CD14-positive monocyte (primary cell): ENCODE measurements at regions not wholly inside any gene's neighbourhood (a gene's known extent, or its start where the extent isn't known, plus 50 kb on each side); places are given as distances from the start of the nearest gene placed in this dataset.

ENCODE experiments used
- DNase-seq, 3 donors: peaks; one replicate each; pipeline ENCODE4 v3.0.0-alpha.2; 2011 to 2022
- H2AFZ ChIP-seq: 2 replicates; pipeline ENCODE4 v1.6.0; 2012; ENCODE audit warnings: mild to moderate bottlenecking, low read depth, low read length, inconsistent platforms; ENCODE audit not compliant: insufficient read depth, poor library complexity, severe bottlenecking
- H3K27ac ChIP-seq, 2 donors: 1 replicate in 1 of 2; 2 replicates in 1 of 2; pipeline ENCODE4 v1.5.1; 2012 to 2013; ENCODE audit warnings: low read length in 2 of 2, control low read depth in 1 of 2, inconsistent platforms in 1 of 2, low read depth in 1 of 2, mild to moderate bottlenecking in 1 of 2
- H3K27me3 ChIP-seq, 2 donors: one replicate each; pipeline versions ENCODE4 v1.6.0 to v1.6.1; 2011 to 2013; ENCODE audit warnings: low read length in 2 of 2; ENCODE audit not compliant: control insufficient read depth in 2 of 2, insufficient read depth in 2 of 2
- H3K36me3 ChIP-seq, 2 donors: replicated peaks in 1 of 2; 1 replicate in 1 of 2; 2 replicates in 1 of 2; pipeline versions ENCODE4 v1.5.1 to v1.6.1; 2012 to 2013; ENCODE audit warnings: low read length in 2 of 2, control low read depth in 1 of 2, inconsistent platforms in 1 of 2, mild to moderate bottlenecking in 1 of 2; ENCODE audit not compliant: insufficient read depth in 2 of 2, control insufficient read depth in 1 of 2
- H3K4me1 ChIP-seq, 2 donors: 1 replicate in 1 of 2; 2 replicates in 1 of 2; pipeline versions ENCODE4 v1.5.1 to v1.6.1; 2012 to 2013; ENCODE audit warnings: low read length in 2 of 2, control low read depth in 1 of 2, inconsistent platforms in 1 of 2, mild to moderate bottlenecking in 1 of 2, moderate library complexity in 1 of 2; ENCODE audit not compliant: insufficient read depth in 2 of 2, control insufficient read depth in 1 of 2
- H3K4me2 ChIP-seq: replicated peaks from 2 replicates; pipeline ENCODE3; 2012; ENCODE audit warnings: low read length, moderate library complexity, mild to moderate bottlenecking; ENCODE audit not compliant: poor library complexity, severe bottlenecking; ENCODE audit errors: extremely low read depth
- H3K4me3 ChIP-seq, 3 experiments: fragments of 200-600 bp in 1 of 3; sonication (generic) in 1 of 3; replicated peaks in 1 of 3; 1 replicate in 2 of 3; 2 replicates in 1 of 3; pipeline ENCODE4 v1.5.1; 2011 to 2013; ENCODE audit warnings: low read length in 3 of 3, mild to moderate bottlenecking in 3 of 3, control low read depth in 2 of 3, low read depth in 2 of 3, inconsistent platforms in 1 of 3, moderate library complexity in 1 of 3
- H3K79me2 ChIP-seq: 2 replicates; pipeline ENCODE4 v1.6.0; 2012; ENCODE audit warnings: mild to moderate bottlenecking, control low read depth, inconsistent platforms, low read length, moderate library complexity; ENCODE audit not compliant: insufficient read depth
- H3K9ac ChIP-seq: 2 replicates; pipeline ENCODE4 v1.6.0; 2017; ENCODE audit warnings: low read length, mild to moderate bottlenecking; ENCODE audit not compliant: insufficient read depth, poor library complexity, severe bottlenecking
- H3K9me3 ChIP-seq, 2 donors: replicated peaks in 1 of 2; 1 replicate in 1 of 2; 2 replicates in 1 of 2; pipeline versions ENCODE4 v1.5.1 to v1.6.1; 2012 to 2013; ENCODE audit warnings: low read length in 2 of 2, control low read depth in 1 of 2; ENCODE audit not compliant: control insufficient read depth in 1 of 2, insufficient read depth in 1 of 2
- H4K20me1 ChIP-seq: 2 replicates; pipeline ENCODE4 v1.6.0; 2012; ENCODE audit warnings: mild to moderate bottlenecking, low read length, control low read depth, moderate library complexity; ENCODE audit not compliant: insufficient read depth
- H3K27ac Mint-ChIP-seq, 7 donors: one replicate each; pipeline ENCODE4 v1.8.0; 2020; ENCODE audit warnings: mild to moderate bottlenecking in 7 of 7, mixed read lengths in 7 of 7, moderate library complexity in 6 of 7, inconsistent platforms in 2 of 7
- H3K27me3 Mint-ChIP-seq, 3 donors: one replicate each; pipeline ENCODE4 v1.8.0; 2021 to 2022; ENCODE audit warnings: low read depth in 3 of 3, mild to moderate bottlenecking in 3 of 3, mixed read lengths in 3 of 3, moderate library complexity in 3 of 3, inconsistent platforms in 1 of 3
- H3K36me3 Mint-ChIP-seq, 2 donors: one replicate each; pipeline ENCODE4 v1.8.0; 2020; ENCODE audit warnings: mixed read lengths in 2 of 2, inconsistent platforms in 1 of 2, mild to moderate bottlenecking in 1 of 2
- H3K4me1 Mint-ChIP-seq: one replicate; pipeline ENCODE4 v1.8.0; 2020; ENCODE audit warnings: mild to moderate bottlenecking, mixed read lengths
- H3K4me3 Mint-ChIP-seq, 2 donors: one replicate each; pipeline ENCODE4 v1.8.0; 2020; ENCODE audit warnings: mild to moderate bottlenecking in 2 of 2, mixed read lengths in 2 of 2, moderate library complexity in 1 of 2
- H3K9me3 Mint-ChIP-seq, 7 donors: one replicate each; pipeline ENCODE4 v1.8.0; 2020 to 2022; ENCODE audit warnings: mixed read lengths in 7 of 7, mild to moderate bottlenecking in 6 of 7, moderate library complexity in 6 of 7, inconsistent platforms in 2 of 7
- WGBS: methylation state at CpG from one replicate; pipeline ENCODE4 v1.1.5; 2013; ENCODE audit warnings: missing lambda C conversion rate; ENCODE audit not compliant: insufficient coverage; 5-methylcytosine and 5-hydroxymethylcytosine counted together
- intact Hi-C, 2 donors: fragments of 100-400 bp; cut with micrococcal nuclease; formaldehyde crosslinking; loops; one replicate each; pipeline versions ENCODE4 v1.15.0 to v1.15.1; 2023
- TF ChIP-seq, protein P1 (sequence below): fragments of 200-600 bp; IDR thresholded peaks from one replicate; pipeline ENCODE4 v1.8.0; 2022; ENCODE audit warnings: antibody characterized with exemption, mild to moderate bottlenecking

DNA sequence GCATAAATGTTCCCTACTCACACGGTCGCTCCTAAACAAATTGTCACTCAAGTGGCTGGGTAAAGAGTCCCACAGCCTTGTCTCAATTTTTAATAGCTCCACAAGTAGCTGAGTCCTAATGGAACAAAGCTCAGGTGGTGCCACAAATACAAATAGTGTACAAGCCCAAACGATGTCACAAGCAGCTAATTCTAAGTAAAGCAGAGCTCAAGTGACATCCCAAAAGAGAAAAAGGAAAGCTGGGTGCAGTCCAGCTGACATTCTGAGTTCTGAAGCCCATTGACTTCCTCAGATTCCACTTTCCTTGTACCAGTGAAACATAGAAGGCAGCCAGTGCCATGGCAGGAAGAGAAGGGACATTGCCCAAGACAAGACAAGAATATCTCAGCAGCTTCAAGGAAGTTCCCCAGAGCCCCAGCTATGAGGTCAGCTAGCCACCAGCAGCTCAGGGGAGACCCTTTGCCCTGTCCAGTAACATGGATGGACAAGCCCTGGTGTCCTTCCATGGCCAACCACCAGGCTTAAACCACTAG, 231.2 kb upstream of the SGCD start:
- H3K27me3 ChIP-seq = no peaks in the 10 kb centered on the region
- H3K27ac ChIP-seq = no peak overlapping the region
- peaks cover 19 to 25% of the 10 kb centered on the region in 2 donors for H3K9me3 ChIP-seq
- no peak for DNase-seq
- H3K4me1 Mint-ChIP-seq = no peaks in the 10 kb centered on the region
- 100% methylated on average over 1 of the region's 3 CpGs for WGBS
- no peaks in the 10 kb centered on the region for H3K4me1 ChIP-seq
- no peaks in the 10 kb centered on the region for H4K20me1 ChIP-seq
- H3K4me3 Mint-ChIP-seq = no peak overlapping the region
- H3K27ac Mint-ChIP-seq = no peak overlapping the region
- no peaks in the 10 kb centered on the region for H3K79me2 ChIP-seq
- TF ChIP-seq, protein P1, sequence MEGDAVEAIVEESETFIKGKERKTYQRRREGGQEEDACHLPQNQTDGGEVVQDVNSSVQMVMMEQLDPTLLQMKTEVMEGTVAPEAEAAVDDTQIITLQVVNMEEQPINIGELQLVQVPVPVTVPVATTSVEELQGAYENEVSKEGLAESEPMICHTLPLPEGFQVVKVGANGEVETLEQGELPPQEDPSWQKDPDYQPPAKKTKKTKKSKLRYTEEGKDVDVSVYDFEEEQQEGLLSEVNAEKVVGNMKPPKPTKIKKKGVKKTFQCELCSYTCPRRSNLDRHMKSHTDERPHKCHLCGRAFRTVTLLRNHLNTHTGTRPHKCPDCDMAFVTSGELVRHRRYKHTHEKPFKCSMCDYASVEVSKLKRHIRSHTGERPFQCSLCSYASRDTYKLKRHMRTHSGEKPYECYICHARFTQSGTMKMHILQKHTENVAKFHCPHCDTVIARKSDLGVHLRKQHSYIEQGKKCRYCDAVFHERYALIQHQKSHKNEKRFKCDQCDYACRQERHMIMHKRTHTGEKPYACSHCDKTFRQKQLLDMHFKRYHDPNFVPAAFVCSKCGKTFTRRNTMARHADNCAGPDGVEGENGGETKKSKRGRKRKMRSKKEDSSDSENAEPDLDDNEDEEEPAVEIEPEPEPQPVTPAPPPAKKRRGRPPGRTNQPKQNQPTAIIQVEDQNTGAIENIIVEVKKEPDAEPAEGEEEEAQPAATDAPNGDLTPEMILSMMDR = no peak
- no peak overlapping the region for H3K9ac ChIP-seq
- no peak overlapping the region for H2AFZ ChIP-seq
- H3K36me3 Mint-ChIP-seq = no peaks in the 10 kb centered on the region
- H3K36me3 ChIP-seq = no peaks in the 10 kb centered on the region
- intact Hi-C loops = no loop called here
- no peak overlapping the region for H3K4me2 ChIP-seq
- peaks cover 2 to 23% (median 7%) of the 10 kb centered on the region in 7 donors for H3K9me3 Mint-ChIP-seq
- no peaks in the 10 kb centered on the region for H3K27me3 Mint-ChIP-seq
- no peak overlapping the region for H3K4me3 ChIP-seq

DNA sequence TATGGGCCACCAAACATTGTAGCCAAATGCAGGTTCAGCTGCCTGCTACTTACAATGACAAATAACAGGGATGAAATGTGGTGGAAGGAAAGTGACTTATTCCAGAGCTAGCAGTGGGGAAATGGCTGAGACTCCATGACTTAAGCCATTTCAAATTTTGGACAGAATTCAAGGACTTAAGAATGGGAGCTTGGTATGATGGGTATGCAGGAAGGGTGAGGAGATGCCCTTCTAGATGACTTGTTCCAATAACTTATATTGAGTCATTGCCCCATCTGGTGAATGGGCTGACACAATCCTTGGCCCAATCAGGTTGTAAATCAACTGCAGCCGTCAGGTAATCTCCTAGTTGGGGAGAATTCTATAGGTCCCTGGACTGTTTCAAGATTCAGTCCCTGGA, 230.7 kb upstream of the SGCD start:
- Histone ChIP-seq H3K9ac (no peak overlapping the region), H3K27me3 (no peaks in the 10 kb centered on the region), H2AFZ (no peak overlapping the region), H3K36me3 (no peaks in the 10 kb centered on the region), H3K4me1 (no peaks in the 10 kb centered on the region), H3K4me3 (no peak overlapping the region), H3K4me2 (no peak overlapping the region), H4K20me1 (no peaks in the 10 kb centered on the region), H3K27ac (no peak overlapping the region), H3K9me3 (peaks cover 16 to 24% of the 10 kb centered on the region in 2 donors), H3K79me2 (no peaks in the 10 kb centered on the region)
- no peaks in the 10 kb centered on the region for H3K36me3 Mint-ChIP-seq
- H3K9me3 Mint-ChIP-seq = peaks cover 2 to 18% (median 7%) of the 10 kb centered on the region in 7 donors
- intact Hi-C loops = no loop called here
- H3K27me3 Mint-ChIP-seq = no peaks in the 10 kb centered on the region
- H3K27ac Mint-ChIP-seq = no peak overlapping the region
- whole genome bisulfite sequencing = 71% methylated on average over 1 of the region's 1 CpG
- no peak overlapping the region for H3K4me3 Mint-ChIP-seq
- TF ChIP-seq, protein P1 = no peak
- no peak for DNase-seq
- H3K4me1 Mint-ChIP-seq = no peaks in the 10 kb centered on the region
